H1 (cell line): ENCODE measurements at regions not wholly inside any gene's neighbourhood (a gene's known extent, or its start where the extent isn't known, plus 50 kb on each side); places are given as distances from the start of the nearest gene placed in this dataset.

Experiments
- CTCF ChIA-PET: fragments of 300-600 bp; sonication (Branson Sonifier 250); formaldehyde crosslinking; loops from one replicate; lab custom pipeline; 2021; ENCODE audit not compliant: partially characterized antibody; lab: Charles Lee
- POLR2A ChIA-PET: fragments of 300-600 bp; sonication (Branson Sonifier 250); formaldehyde crosslinking; loops from one replicate; lab custom pipeline; 2021; ENCODE audit warnings: inconsistent platforms; ENCODE audit not compliant: partially characterized antibody; lab: Charles Lee
- DNase-seq, 2 experiments: peaks; one replicate each; pipeline versions ENCODE4 v3.0.0 to v3.0.0-alpha.2; 2010 to 2022; ENCODE audit warnings: low spot score in 2 of 2, low read depth in 1 of 2, mixed read lengths in 1 of 2
- FAIRE-seq: peaks from 2 replicates; lab custom pipeline; 2011; peaks lifted over from hg19 to GRCh38; lab: Jason Lieb, UNC
- H2AFZ ChIP-seq: 2 replicates; pipeline ENCODE4 v1.8.1; 2012; ENCODE audit warnings: low read length, inconsistent platforms
- H2AK5ac ChIP-seq: 2 replicates; pipeline ENCODE4 v1.6.1; 2013; ENCODE audit warnings: low read depth, low read length
- H2BK120ac ChIP-seq: replicated peaks from 2 replicates; pipeline ENCODE3; 2013; ENCODE audit warnings: low read depth, low read length, inconsistent platforms
- H2BK12ac ChIP-seq: 2 replicates; pipeline ENCODE4 v1.6.1; 2013; ENCODE audit warnings: low read depth, low read length
- H2BK15ac ChIP-seq: 2 replicates; pipeline ENCODE4 v1.6.1; 2013; ENCODE audit warnings: low read length
- H2BK20ac ChIP-seq: 2 replicates; pipeline ENCODE4 v1.6.1; 2013; ENCODE audit warnings: low read length
- H2BK5ac ChIP-seq: 2 replicates; pipeline ENCODE4 v1.6.1; 2013; ENCODE audit warnings: low read depth, low read length
- H3K14ac ChIP-seq: 2 replicates; pipeline ENCODE4 v1.6.1; 2013; ENCODE audit warnings: inconsistent platforms; ENCODE audit not compliant: insufficient read length
- H3K18ac ChIP-seq: 2 replicates; pipeline ENCODE4 v1.6.1; 2013; ENCODE audit warnings: low read length; ENCODE audit errors: extremely low read depth
- H3K23ac ChIP-seq: 2 replicates; pipeline ENCODE4 v1.6.1; 2013; ENCODE audit warnings: inconsistent platforms; ENCODE audit not compliant: insufficient read length
- H3K23me2 ChIP-seq: 2 replicates; pipeline ENCODE4 v1.6.1; 2013; ENCODE audit warnings: low read depth, low read length
- H3K27ac ChIP-seq: 2 replicates; pipeline ENCODE4 v1.6.1; 2011; ENCODE audit warnings: low read depth, low read length, inconsistent platforms
- H3K27me3 ChIP-seq, 4 experiments: replicated peaks in 1 of 4; 1 replicate in 1 of 4; 2 replicates in 3 of 4; pipeline versions ENCODE4 v1.6.1 to v1.8.1; 2011 to 2013; ENCODE audit warnings: low read length in 3 of 4, mild to moderate bottlenecking in 3 of 4, inconsistent platforms in 2 of 4, mixed read lengths in 2 of 4, moderate library complexity in 1 of 4; ENCODE audit not compliant: control insufficient read depth in 3 of 4, insufficient read depth in 3 of 4; ENCODE audit errors: extremely low read depth in 1 of 4
- H3K36me3 ChIP-seq, 4 experiments: 2 replicates each; pipeline versions ENCODE4 v1.6.1 to v1.8.1; 2011 to 2013; ENCODE audit warnings: mild to moderate bottlenecking in 4 of 4, low read length in 3 of 4, moderate library complexity in 2 of 4, control low read depth in 1 of 4, inconsistent platforms in 1 of 4; ENCODE audit not compliant: insufficient read depth in 4 of 4, control insufficient read depth in 2 of 4
- H3K4ac ChIP-seq: replicated peaks from 2 replicates; pipeline ENCODE3; 2013; ENCODE audit warnings: low read length, low read depth, mixed read lengths, inconsistent platforms; ENCODE audit not compliant: insufficient read length
- H3K4me1 ChIP-seq, 4 experiments: replicated peaks in 1 of 4; 1 replicate in 1 of 4; 2 replicates in 3 of 4; pipeline versions ENCODE4 v1.6.1 to v1.8.1; 2011 to 2013; ENCODE audit warnings: low read length in 3 of 4, inconsistent platforms in 2 of 4, mixed read lengths in 1 of 4; ENCODE audit not compliant: insufficient read depth in 4 of 4, control insufficient read depth in 3 of 4
- H3K4me2 ChIP-seq, 2 experiments: 2 replicates each; pipeline versions ENCODE4 v1.6.1 to v1.8.1; 2011 to 2013; ENCODE audit warnings: low read depth in 2 of 2, low read length in 2 of 2, control low read depth in 1 of 2, inconsistent platforms in 1 of 2, mild to moderate bottlenecking in 1 of 2; ENCODE audit not compliant: insufficient read depth in 1 of 2
- H3K4me3 ChIP-seq, 4 experiments: fragments of 200-600, 300-600 bp in 1 of 4; sonication (generic), shearing (Covaris generic), sonication (Bioruptor Twin) in 1 of 4; 2 replicates each; pipeline versions ENCODE4 v1.5.1 to v1.8.1; 2011 to 2016; ENCODE audit warnings: low read length in 4 of 4, low read depth in 3 of 4, control low read depth in 2 of 4, inconsistent platforms in 2 of 4, mild to moderate bottlenecking in 2 of 4, mixed read lengths in 1 of 4, moderate library complexity in 1 of 4; ENCODE audit not compliant: insufficient read depth in 2 of 4; ENCODE audit errors: extremely low read depth in 1 of 4
- H3K56ac ChIP-seq: replicated peaks from 2 replicates; pipeline ENCODE3; 2013; ENCODE audit warnings: low read depth, mild to moderate bottlenecking, mixed read lengths, low read length, inconsistent platforms; ENCODE audit not compliant: insufficient read length
- H3K79me1 ChIP-seq: 2 replicates; pipeline ENCODE4 v1.6.1; 2013; ENCODE audit warnings: low read depth, low read length, control low read depth
- H3K79me2 ChIP-seq, 2 experiments: 2 replicates each; pipeline versions ENCODE4 v1.6.1 to v1.8.1; 2012 to 2013; ENCODE audit warnings: low read length in 2 of 2, mild to moderate bottlenecking in 2 of 2, inconsistent platforms in 1 of 2; ENCODE audit not compliant: insufficient read depth in 2 of 2, control insufficient read depth in 1 of 2
- H3K9ac ChIP-seq, 4 experiments: replicated peaks in 1 of 4; 1 replicate in 1 of 4; 2 replicates in 3 of 4; pipeline versions ENCODE4 v1.6.1 to v1.8.1; 2011 to 2013; ENCODE audit warnings: low read depth in 3 of 4, low read length in 3 of 4, control low read depth in 2 of 4, mild to moderate bottlenecking in 2 of 4, moderate library complexity in 2 of 4, inconsistent platforms in 1 of 4; ENCODE audit errors: extremely low read depth in 1 of 4
- H3K9me3 ChIP-seq, 2 experiments: 2 replicates each; pipeline versions ENCODE4 v1.6.1 to v1.8.1; 2012 to 2013; ENCODE audit warnings: mild to moderate bottlenecking in 2 of 2, moderate library complexity in 2 of 2, control low read depth in 1 of 2, inconsistent platforms in 1 of 2, low read depth in 1 of 2, low read length in 1 of 2, mixed read lengths in 1 of 2; ENCODE audit not compliant: insufficient read depth in 2 of 2
- H4K20me1 ChIP-seq, 2 experiments: replicated peaks in 1 of 2; 2 replicates each; pipeline versions ENCODE3 to v1.8.1; 2011 to 2013; ENCODE audit warnings: inconsistent platforms in 2 of 2, low read length in 2 of 2, mild to moderate bottlenecking in 1 of 2; ENCODE audit not compliant: insufficient read depth in 2 of 2, control insufficient read depth in 1 of 2
- H4K5ac ChIP-seq: 2 replicates; pipeline ENCODE4 v1.6.1; 2013; ENCODE audit warnings: low read length, low read depth, mixed read lengths, inconsistent platforms; ENCODE audit not compliant: insufficient read length
- H4K8ac ChIP-seq: 2 replicates; pipeline ENCODE4 v1.8.0; 2013; ENCODE audit warnings: mild to moderate bottlenecking, moderate library complexity, low read length, inconsistent platforms; ENCODE audit not compliant: insufficient read depth; ENCODE audit errors: extremely low read depth
- H4K91ac ChIP-seq: replicated peaks from 2 replicates; pipeline ENCODE3; 2013; ENCODE audit warnings: low read length, mixed read lengths, inconsistent platforms; ENCODE audit not compliant: insufficient read length
- BACH1 ChIP-seq: IDR thresholded peaks from 2 replicates; pipeline ENCODE4 v1.6.1; 2012; ENCODE audit warnings: low read length, improper control_type of control experiment
- EGR1 ChIP-seq: IDR thresholded peaks from 2 replicates; pipeline ENCODE4 v1.6.1; 2011; ENCODE audit warnings: low read depth, low read length, borderline replicate concordance
- FOSL1 ChIP-seq: IDR thresholded peaks from 2 replicates; pipeline ENCODE4 v1.6.1; 2011; ENCODE audit warnings: mild to moderate bottlenecking, low read depth, low read length, moderate library complexity; ENCODE audit not compliant: insufficient read depth
- MAFK ChIP-seq: IDR thresholded peaks from 2 replicates; pipeline ENCODE4 v1.6.1; 2012; ENCODE audit warnings: low read depth, mild to moderate bottlenecking, improper control_type of control experiment, low read length
- TBP ChIP-seq: IDR thresholded peaks from 2 replicates; pipeline ENCODE4 v1.6.1; 2011; ENCODE audit warnings: low read depth, low read length, improper control_type of control experiment
- WGBS, 2 experiments: shearing (Covaris generic) in 1 of 2; methylation state at CpG; one replicate each; pipeline versions ENCODE4 v1.1.6 to v1.1.7; 2013 to 2015; ENCODE audit warnings: low lambda C conversion rate in 2 of 2, mixed read lengths in 2 of 2, inconsistent platforms in 1 of 2, low coverage in 1 of 2, missing lambda C conversion rate in 1 of 2; ENCODE audit not compliant: insufficient replicate concordance in 2 of 2, insufficient coverage in 1 of 2, insufficient read length in 1 of 2; ENCODE audit errors: extremely low coverage in 1 of 2, missing lambda C conversion rate in 1 of 2; 5-methylcytosine and 5-hydroxymethylcytosine counted together
- TF ChIP-seq, protein P1 (sequence below): IDR thresholded peaks from 2 replicates; pipeline ENCODE4 v1.6.1; 2012; ENCODE audit warnings: inconsistent platforms

DNA sequence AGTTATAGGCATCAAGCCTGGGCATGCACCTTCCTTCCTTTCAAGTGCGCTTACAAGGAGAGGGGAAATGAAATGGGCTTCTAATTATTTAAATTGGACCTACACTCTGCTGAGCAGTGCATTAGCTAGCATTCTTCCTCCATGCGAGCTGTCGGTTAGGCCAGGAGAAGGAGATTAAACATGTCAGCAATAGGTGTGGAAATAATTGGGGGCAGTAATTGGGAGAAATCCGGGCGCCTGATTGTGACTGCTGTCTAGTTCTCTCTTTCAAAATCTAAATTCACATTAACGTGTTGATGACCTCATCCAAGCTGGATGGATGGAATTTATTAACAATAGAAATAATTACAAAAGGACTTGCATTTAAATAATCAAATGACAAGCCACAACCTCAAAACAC is 86.2 kb upstream of the SEL1L start:
- Histone ChIP-seq H3K27ac (no peak overlapping the region), H3K18ac (no peak overlapping the region), H3K4me1 (peaks cover 0 to 3% (median 1%) of the 10 kb centered on the region in 4 experiments; a peak in 2 of 7 replicates), H3K4me3 (no peak overlapping the region), H4K8ac (no peak overlapping the region), H3K23ac (no peak overlapping the region), H4K5ac (no peak overlapping the region), H3K9ac (no peak overlapping the region), H4K20me1 (no peaks in the 10 kb centered on the region), H2BK12ac (no peak overlapping the region), H2BK15ac (no peak overlapping the region), H2BK20ac (no peak overlapping the region), H3K36me3 (no peaks in the 10 kb centered on the region), H3K56ac (no peak overlapping the region), H3K9me3 (no peaks in the 10 kb centered on the region), H4K91ac (no peak overlapping the region), H2AFZ (no peak overlapping the region), H3K14ac (no peak overlapping the region), H3K79me1 (no peaks in the 10 kb centered on the region), H3K79me2 (no peaks in the 10 kb centered on the region), H3K27me3 (no peaks in the 10 kb centered on the region), H2BK5ac (no peak overlapping the region), H2BK120ac (no peak overlapping the region), H2AK5ac (no peak overlapping the region), H3K4ac (no peak overlapping the region), H3K4me2 (no peak overlapping the region), H3K23me2 (0 out of 2 replicates have a peak, but pooled peaks cover 2% of the 10 kb centered on the region)
- CTCF ChIA-PET: interaction anchor here (0.8 to 1.8 kb wide), 2 partner anchors 54 to 72 kb away, joined by 3 to 7 read pairs; no protein-coding TSS in a partner anchor
- no peak for FAIRE-seq
- WGBS, 2 experiments: 70% methylated on average over 6 of the region's 6 CpGs; no CpG with 5 or more reads in 1 of the 2 experiments
- no peak for DNase-seq
- POLR2A ChIA-PET: no interaction called here
- TF ChIP-seq MAFK (no peak), TBP (no peak), BACH1 (no peak), EGR1 (no peak), FOSL1 (no peak)
- TF ChIP-seq, protein P1, sequence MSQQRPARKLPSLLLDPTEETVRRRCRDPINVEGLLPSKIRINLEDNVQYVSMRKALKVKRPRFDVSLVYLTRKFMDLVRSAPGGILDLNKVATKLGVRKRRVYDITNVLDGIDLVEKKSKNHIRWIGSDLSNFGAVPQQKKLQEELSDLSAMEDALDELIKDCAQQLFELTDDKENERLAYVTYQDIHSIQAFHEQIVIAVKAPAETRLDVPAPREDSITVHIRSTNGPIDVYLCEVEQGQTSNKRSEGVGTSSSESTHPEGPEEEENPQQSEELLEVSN: no peak
